ENCODE measurements at regions not wholly inside any gene's neighbourhood (a gene's known extent, or its start where the extent isn't known, plus 50 kb on each side); places are given as distances from the start of the nearest gene placed in this dataset.

- no peak for DNase-seq
These were observed 241.8 kb upstream of the RGS6 start for GRCh38 chr14:71690478-71690877.

GRCh38 chr14:71692496-71692895 is 239.7 kb upstream of the RGS6 start:
- DNase-seq: no peak

GRCh38 chr14:71693381-71693780 is 238.8 kb upstream of the RGS6 start:
- DNase-seq: no peak

- no peak for DNase-seq
These were observed 237.4 kb upstream of the RGS6 start for GRCh38 chr14:71694591-71695530.

- no peak for DNase-seq
These were observed 236.4 kb upstream of the RGS6 start for GRCh38 chr14:71695611-71696350.

- DNase-seq: no peak
These were observed 234.2 kb upstream of the RGS6 start for GRCh38 chr14:71698027-71698426.

GRCh38 chr14:71698673-71699072 is 233.6 kb upstream of the RGS6 start:
- no peak for DNase-seq

GRCh38 chr14:71701990-71702389 is 230.2 kb upstream of the RGS6 start:
- no peak for DNase-seq

- no peak for DNase-seq
These were observed 229.4 kb upstream of the RGS6 start for GRCh38 chr14:71702786-71703185.

GRCh38 chr14:71703477-71703876 is 228.8 kb upstream of the RGS6 start:
- no peak for DNase-seq

- DNase-seq: no peak
These were observed 228.0 kb upstream of the RGS6 start for GRCh38 chr14:71704210-71704609.

- DNase-seq: no peak
These were observed 226.8 kb upstream of the RGS6 start for GRCh38 chr14:71705460-71705859.

GRCh38 chr14:71709076-71709475 is 223.2 kb upstream of the RGS6 start:
- no peak for DNase-seq

GRCh38 chr14:71709987-71710386 is 222.2 kb upstream of the RGS6 start:
- DNase-seq: no peak

GRCh38 chr14:71711125-71711524 is 221.1 kb upstream of the RGS6 start:
- no peak for DNase-seq

GRCh38 chr14:71711619-71712018 is 220.6 kb upstream of the RGS6 start:
- DNase-seq: no peak

GRCh38 chr14:71712478-71712877 is 219.8 kb upstream of the RGS6 start:
- DNase-seq: no peak

GRCh38 chr14:71713016-71713415 is 219.2 kb upstream of the RGS6 start:
- no peak for DNase-seq

- DNase-seq: no peak
These were observed 218.8 kb upstream of the RGS6 start for GRCh38 chr14:71713451-71713850.

GRCh38 chr14:71714225-71714624 is 218.0 kb upstream of the RGS6 start:
- DNase-seq: no peak

GRCh38 chr14:71716041-71716772 is 216.0 kb upstream of the RGS6 start:
- DNase-seq: no peak

GRCh38 chr14:71720978-71721624 is 211.1 kb upstream of the RGS6 start:
- DNase-seq: peak; percentile 3

GRCh38 chr14:71721791-71722190 is 210.4 kb upstream of the RGS6 start:
- DNase-seq: no peak

All from GOT3 (cell line).